GM10266 (cell line): ENCODE measurements at regions not wholly inside any gene's neighbourhood (a gene's known extent, or its start where the extent isn't known, plus 50 kb on each side); places are given as distances from the start of the nearest gene placed in this dataset.

Source experiments
- DNase-seq: peaks from one replicate; pipeline ENCODE4 v3.0.0; 2012; ENCODE audit errors: extremely low spot score
- TF ChIP-seq, protein P1 (sequence below): IDR thresholded peaks from 2 replicates; pipeline ENCODE4 v1.5.1; 2012; ENCODE audit warnings: mild to moderate bottlenecking, low read depth; ENCODE audit not compliant: control insufficient read depth, insufficient read depth; ENCODE audit errors: missing control alignments

DNA sequence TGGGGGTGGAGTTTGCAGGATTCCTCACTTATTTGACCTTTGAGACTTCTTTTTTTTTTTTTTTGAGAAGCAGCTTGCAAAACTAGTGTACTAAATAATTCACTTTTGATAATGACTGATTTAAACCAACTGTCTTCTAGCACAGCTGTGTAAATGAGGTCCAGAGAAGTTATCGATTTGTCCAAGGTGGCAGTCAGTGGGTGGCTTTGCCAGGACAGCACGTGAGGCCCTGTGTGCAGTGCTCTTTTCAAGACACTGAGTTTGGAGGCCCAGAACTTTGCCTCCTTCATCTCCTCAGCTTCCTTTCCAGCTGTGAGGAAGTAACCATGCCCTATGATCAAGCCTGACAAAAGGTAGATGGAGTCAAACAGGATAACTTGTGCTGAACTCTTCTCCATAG is 92.9 kb upstream of the LCLAT1 start:
- DNase-seq, result no peak
- TF ChIP-seq, protein P1, sequence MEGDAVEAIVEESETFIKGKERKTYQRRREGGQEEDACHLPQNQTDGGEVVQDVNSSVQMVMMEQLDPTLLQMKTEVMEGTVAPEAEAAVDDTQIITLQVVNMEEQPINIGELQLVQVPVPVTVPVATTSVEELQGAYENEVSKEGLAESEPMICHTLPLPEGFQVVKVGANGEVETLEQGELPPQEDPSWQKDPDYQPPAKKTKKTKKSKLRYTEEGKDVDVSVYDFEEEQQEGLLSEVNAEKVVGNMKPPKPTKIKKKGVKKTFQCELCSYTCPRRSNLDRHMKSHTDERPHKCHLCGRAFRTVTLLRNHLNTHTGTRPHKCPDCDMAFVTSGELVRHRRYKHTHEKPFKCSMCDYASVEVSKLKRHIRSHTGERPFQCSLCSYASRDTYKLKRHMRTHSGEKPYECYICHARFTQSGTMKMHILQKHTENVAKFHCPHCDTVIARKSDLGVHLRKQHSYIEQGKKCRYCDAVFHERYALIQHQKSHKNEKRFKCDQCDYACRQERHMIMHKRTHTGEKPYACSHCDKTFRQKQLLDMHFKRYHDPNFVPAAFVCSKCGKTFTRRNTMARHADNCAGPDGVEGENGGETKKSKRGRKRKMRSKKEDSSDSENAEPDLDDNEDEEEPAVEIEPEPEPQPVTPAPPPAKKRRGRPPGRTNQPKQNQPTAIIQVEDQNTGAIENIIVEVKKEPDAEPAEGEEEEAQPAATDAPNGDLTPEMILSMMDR, result no peak

DNA sequence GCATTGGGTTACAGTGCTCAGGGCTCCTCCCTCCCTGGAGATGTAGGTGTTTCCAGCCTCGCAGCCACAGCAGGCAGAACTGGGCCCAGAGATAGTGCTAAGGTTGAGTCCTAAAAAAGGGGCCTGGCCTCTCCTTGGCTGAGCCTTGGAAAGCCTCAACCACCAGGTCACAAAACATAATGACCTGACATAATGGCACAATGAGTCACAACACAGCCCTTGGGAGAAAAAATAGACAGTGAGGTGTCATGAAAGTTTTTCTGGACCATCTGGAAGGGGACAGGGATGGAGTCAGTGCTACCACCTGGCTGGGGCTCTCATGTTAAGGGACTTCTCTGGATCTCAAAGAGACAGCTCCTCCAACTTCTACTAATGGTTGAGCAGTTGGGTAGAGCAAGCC is 92.4 kb upstream of the LCLAT1 start:
- no peak for DNase-seq
- TF ChIP-seq, protein P1, result no peak

DNA sequence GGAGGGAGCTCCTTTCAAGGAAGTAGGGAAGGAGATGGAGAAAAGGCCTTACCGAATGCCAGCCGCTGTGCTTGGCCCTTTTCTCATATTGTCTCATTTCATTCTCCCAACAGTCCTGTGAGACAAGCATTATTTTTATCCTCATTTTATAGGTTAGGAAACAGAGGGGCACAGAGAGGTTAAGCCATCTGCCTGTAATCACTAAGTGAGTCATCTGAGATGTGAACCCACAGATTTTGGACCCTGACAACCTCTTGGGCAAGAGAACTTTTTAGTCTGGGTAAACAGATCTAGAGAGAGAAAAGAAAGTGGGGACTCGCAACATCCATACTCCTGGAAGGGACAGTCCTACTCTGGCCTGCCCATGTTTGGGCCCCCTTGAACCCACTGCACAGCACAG is 91.7 kb upstream of the LCLAT1 start:
- no peak for DNase-seq

DNA sequence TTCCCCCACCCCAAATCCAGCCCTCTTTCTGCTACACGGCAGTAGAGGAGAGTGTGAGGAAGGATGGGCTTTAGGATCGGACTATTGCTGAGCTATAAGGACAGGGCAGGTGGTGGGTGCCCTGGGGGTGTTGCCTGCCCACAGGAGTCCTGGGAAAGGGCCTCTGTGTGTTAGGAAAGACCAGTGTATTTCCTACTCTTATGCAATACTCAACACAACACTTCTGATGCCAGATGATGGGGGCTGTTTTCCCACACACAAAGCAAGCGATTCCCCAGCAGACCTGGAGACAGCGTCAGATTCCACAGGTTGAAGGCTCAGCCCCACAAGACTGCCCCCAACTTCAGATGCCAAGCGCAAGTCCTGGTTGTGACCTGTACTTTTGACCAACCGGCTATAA is 91.0 kb upstream of the LCLAT1 start:
- TF ChIP-seq, protein P1, result no peak
- no peak for DNase-seq

More for the DNA sequence above, 91.7 kb upstream of the LCLAT1 start:
- TF ChIP-seq, protein P1, result no peak

DNA sequence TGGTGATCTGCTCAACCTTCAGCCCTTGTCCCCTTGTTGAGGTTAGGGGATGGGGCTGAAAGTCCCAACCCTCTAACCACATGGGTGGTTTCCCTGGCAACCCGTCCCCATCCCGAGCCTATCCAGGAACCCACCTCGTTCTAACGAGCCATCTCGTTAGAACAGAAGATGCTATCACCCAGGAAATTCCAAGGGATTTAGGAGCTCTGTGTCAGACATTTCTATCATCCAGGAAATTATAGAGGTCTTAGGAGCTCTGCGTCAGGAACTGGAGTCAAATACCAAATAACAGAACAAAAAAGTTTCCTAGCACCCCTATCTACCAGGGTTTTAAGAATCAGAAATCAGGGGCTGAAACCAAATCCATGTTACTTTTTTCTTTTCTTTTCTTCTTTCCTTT is 90.3 kb upstream of the LCLAT1 start:
- TF ChIP-seq, protein P1, result no peak
- no peak for DNase-seq

DNA sequence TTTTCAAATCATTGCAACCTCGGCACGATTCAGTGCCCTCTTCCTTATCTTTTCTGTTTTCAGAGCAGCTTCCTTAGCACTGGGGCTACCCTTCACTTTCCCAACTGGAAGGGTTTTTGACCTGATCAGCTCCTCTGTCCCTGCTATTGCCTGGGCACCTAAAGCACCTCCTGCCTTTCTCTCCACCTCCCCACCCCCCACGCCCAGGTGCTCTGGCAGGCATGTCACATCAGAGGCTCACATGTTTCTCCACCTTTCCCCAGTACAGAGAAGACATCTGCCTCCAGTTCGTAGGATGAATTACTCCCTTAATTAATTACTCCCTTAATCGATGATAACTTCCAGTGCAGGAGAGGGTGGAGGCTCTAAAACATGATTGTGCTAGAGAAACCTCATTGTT is 88.7 kb upstream of the LCLAT1 start:
- no peak for DNase-seq
- TF ChIP-seq, protein P1, result no peak

DNA sequence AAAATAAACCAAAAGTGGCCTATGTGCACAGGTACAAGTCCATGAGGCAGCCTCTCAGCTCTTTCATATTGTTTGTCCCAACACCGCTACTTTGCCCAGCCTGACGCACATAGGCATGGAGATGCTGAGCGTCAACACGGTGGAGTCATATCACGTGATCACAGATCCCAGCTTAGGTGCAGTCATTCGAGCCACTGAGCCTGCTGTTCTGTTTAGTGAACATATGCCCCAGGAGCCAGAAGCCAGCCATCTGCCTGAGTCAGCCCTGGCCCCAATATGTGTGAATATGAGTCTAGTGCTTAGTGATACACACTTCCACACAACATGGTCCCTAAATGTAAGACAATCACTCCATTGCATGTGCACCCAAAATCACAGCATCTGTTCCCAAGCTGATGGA is 88.2 kb upstream of the LCLAT1 start:
- TF ChIP-seq, protein P1, result no peak

More for the DNA sequence above, 88.2 kb upstream of the LCLAT1 start:
- no peak for DNase-seq
